NCI-H1092 treated with DMSO at 0.1 percent for 48 hours (cell line): ENCODE measurements at regions not wholly inside any gene's neighbourhood (a gene's known extent, or its start where the extent isn't known, plus 50 kb on each side); places are given as distances from the start of the nearest gene placed in this dataset.
"Not testable (repeated sequence)": the region's sequence is repeated elsewhere in the genome, so short reads cannot be mapped to it uniquely, and the experiment has no call there.

Source experiments
- DNase-seq: peaks from one replicate; lab custom pipeline; 2025; lab: John Stamatoyannopoulos, UW

DNA sequence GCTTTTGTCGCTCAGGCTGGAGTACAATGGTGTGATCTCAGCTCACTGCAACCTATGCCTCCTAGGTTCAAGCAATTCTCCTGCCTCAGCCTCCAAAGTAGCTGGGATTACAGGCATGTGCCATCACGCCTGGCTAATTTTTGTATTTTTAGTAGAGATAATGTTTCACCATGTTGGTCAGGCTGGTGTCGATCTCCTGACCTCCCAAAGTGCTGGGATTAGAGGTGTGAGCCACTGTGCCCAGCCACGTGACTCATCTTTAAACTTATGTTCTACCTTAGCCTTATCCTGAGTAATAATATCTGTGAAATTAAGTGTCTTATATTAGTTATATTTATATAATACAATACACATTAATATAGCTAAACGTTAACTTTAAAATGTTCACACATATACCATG lies 101.2 kb upstream of the CADM1 start:
- DNase-seq = not testable (repeated sequence)

DNA sequence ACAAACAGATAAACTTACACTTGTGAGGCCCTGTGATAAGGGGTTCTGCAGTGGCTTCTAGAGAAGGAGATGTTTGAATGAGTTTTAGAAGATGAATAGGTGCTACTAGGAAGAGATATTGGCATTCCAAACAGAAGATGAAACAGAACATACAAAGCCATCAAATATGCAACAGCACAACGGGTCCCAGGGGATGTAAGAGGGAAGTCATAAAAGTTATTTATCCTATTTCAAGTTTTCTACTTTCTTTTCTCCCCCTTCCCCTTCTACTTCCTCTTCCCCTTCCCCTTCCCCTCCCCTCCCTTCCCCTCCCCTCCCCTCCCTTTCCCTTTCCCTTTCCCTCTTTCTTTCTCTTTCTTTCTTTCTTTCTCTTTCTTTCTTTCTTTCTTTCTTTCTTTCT lies 94.9 kb upstream of the CADM1 start:
- DNase-seq = no peak

DNA sequence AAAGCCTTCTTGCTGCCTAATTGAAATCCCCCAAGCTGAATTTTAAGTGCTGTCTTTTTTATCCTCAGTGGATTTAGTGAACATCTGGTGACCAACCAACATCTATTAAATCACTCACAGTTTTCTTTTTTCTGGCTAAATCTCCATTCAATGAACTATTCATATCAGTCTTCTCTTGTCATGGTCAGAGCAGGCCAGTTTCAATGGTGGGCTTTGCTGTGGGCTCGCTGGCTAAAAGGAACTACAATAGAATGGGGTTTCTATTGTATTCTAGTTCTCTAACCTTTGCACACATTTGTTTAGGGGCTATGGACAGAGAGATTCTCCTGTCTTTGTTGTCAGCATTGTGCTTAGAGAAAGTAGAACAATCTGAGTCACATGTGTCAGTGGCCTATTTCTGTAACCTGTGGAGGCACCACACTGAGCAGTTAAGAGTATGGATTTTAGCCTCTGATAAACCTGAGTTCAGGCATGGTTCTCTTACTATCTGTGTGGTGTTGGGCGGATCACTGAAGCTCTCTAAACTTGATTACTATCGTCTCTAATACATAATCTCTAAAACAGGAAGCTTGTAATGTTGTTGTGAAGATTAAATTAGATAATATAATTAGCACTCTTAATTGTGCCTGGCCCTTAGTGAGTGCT lies 94.2 kb upstream of the CADM1 start:
- DNase-seq = no peak

DNA sequence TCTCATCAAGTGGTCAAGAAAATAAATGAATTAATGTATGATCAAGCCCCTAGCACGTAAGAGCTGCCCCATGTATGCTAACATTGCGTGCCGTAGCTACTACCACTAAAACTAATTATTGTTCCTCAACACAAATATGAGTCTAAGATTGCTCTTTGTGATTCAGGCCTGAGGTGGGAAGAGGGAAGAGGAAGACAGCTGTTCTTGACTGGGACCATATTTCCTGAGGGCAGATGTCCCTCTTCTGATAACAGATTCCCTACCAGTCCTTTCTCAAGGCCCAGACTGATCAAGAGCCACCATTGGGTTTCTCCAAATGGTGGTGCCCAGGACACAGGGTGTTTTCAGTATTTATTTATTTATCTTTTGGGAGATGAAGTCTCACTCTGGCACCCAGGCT lies 87.2 kb upstream of the CADM1 start:
- DNase-seq = no peak

- peak; percentile 42 for DNase-seq
Measured at GRCh38 chr11:115590254-115590653, 86.0 kb upstream of the CADM1 start.

- no peak for DNase-seq
Measured at GRCh38 chr11:115587718-115588342, 83.6 kb upstream of the CADM1 start.

- DNase-seq = no peak
Measured at GRCh38 chr11:115585361-115586024, 81.3 kb upstream of the CADM1 start.

GRCh38 chr11:115581871-115582639 lies 77.8 kb upstream of the CADM1 start:
- DNase-seq = peak; percentile 73

DNA sequence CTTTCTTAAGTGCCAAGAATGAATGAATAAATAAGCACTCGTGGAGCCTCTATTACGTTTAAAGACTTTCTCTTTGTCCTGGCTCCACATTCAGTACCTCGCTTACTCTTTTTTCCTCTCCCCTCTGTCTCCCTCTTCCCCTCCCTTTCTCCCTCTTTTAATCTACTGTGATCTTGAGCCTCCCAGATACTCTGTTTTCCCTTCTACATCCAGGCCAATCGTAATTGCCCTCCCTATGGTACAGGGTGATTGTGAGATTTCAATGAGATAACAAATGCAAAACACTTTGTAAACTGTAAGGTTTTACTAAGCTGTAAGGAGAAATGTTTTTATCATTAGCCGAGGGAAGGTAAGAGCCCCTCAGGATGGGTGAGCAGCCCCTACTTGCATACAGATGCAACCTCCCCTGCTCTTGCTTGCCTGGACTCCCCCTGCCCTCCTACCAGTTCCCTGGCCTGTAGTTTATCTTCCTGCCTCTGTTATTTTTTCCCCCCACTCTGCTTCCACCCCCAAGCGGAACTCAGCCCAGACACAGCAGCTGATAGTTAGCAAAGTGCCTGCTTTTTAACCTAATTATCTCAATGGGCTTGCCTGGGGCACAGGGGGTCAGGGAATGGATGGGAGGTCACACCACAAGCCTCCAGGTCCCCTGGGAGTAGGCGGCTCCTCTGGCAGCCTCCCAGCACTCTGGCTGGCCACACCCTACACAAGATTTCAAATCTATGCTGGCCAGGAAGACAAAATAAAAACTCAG lies 76.9 kb upstream of the CADM1 start:
- peak; percentile 15 for DNase-seq

GRCh38 chr11:115580416-115580815 lies 76.2 kb upstream of the CADM1 start:
- no peak for DNase-seq

DNA sequence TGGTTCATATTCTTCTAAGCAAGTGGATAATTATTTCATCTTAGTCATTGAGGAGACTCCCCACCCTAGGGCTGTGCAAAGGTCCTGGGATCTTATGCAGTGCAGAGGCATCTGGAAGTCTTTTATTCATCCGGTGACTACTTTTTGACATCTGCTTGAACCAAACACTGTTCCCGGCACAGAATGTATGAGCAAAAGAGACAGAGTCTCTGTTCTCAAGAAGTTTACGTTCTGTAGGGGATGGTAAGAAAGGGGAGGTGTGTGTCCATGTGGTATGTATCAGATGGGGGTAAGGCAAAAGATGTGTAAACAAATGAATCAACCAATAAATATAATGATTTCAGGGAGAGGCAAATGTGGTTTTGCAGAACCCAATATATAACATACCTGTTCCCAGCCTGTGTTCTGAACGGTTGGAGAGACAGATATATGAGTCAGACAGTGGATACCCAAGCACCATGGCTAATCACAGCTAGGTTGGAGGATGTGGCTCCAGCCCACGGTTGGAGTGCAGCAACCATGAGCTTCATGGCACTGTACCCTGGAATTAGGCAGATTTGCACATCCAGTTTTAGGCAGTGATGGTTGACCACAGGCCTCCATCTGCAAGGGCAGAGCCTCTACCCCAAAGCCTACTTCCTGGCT lies 75.1 kb upstream of the CADM1 start:
- no peak for DNase-seq

DNA sequence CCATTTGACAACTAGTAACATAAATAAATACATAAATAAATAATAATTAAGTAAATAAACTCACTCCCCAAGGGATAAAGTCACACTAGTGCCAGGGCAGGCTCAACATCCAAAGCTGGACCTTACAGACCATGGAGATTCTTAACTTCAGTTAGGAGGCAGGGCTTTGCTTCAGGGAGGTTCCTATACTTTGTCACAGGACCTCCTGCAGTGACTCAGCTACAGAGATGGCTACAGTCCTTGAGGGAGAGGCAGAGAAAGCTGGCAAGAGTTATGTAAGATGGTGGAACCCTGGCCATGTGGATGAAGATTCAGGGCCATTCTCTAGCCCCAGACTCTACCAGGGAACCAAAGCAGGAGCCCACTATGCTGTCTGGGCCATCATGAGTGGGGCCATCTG lies 74.1 kb upstream of the CADM1 start:
- no peak for DNase-seq

DNA sequence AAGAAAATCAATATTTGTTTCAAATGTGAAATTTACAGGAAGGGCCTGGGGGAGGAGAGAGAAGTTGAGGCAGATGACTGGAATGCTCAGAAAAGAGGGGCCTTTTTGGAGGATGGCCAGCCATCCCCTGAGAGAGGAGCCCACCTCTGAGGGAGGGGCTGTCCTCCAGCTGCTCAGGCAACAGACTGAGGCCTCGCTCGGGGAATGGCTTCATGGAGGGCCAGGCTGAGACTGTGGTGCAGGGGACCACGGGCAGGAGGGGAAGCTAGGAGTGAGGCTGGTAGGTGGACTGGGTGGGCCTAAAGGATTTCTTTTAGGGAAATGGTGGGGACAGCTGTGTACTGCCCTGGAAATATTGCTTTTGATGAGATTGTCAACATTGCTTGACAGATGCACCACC lies 73.5 kb upstream of the CADM1 start:
- no peak for DNase-seq

DNA sequence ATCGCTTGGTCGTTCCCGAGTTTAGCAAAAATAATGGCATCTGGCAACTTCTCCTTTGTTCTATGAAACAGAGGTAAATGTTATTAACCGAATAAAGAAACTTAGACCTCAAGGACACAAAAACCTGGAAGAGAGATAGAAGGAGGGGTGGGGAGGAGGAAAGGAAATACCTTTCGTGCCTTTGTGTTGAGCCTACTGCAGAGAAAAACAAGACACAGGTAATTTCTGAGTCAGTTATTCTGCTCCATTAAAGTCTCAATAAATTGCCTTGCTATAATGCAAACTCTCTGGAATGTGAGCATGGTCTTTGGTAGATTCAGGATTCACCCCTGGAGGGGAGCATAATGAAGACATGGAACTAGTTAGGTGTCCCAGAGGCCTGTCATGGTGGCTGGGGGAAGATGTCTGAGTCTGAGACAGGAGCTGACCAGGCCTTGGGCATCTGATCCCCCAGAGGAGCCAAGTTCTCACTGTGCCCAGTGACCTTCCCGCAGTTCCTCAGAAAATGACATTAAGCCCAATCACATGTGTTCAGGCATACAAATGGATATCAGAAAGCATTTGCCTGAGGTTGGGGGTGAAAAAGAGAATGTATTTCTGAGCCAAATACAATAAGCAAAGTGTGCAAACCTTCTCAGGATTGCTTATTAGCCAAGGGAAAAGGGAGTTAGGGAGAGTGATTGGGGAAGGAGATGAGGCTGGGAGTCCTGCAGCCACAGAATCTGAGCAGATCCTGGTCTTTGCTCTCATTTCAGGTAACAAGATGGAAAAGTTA lies 72.6 kb upstream of the CADM1 start:
- no peak for DNase-seq

DNA sequence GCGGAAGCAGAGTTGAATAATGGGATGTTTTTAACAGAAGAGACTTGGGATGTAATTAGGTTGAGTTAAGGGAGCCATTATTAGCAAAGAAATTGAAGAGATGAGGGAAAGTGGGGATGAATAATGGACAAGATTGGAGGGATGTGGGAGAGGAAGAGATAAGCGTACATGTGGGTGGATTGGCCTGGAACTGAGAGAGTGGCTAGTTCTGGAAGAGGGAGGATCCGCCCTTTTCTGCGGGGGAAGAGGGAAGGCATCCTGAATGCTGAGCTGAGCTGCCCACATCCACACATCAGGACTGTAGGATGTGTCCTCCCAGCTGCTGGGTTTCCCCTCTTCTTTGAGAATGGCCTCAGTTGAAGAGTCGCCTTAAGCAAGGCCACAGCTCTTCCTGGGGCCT lies 68.3 kb upstream of the CADM1 start:
- DNase-seq = no peak

DNA sequence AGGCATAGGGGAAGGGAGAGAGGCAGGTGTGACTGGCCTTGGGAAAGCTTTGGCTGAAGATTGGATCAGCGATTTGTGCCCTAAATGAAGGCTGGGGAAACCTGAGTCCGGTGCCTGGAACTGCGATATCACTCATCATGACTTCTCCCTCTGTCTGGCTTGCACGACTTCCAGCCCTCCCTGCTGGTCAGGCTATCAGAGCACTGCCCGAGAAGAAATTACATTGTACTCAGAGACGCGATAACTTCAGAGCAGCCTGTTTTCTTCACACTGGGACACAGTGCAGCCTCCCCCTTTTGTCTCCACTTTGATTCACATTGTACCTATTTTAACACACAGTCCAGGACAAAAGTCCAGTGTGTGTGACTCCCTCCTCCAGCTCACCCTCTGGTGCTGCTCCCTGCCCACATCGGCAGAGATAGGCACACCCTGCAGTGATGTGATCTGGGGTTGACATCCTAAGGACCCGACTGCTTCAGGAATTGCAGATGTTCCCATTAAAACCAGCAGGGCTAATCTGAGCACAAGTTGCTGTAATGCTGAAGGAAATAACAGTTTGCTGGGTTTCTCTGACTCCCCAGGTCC lies 62.1 kb upstream of the CADM1 start:
- DNase-seq = no peak

DNA sequence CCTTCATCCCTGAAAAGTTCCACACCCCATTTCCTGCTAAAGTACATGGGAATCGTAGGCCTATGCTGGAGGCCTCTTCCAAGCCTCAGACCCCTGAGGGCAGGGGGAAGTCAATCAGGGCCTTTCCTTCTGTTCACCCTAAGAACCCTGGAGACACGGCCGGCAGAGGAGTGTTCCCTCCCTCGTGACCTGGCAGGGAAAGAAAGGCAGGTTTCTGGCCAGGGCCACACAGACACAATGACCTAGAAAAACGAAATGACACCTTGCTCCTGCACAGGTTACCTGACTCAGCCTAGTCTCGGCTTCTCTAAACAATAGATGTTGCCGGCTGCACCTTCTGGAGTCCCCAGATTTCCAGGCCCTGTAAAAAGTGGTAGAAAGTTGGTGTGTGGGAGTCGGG lies 60.6 kb upstream of the CADM1 start:
- no peak for DNase-seq

DNA sequence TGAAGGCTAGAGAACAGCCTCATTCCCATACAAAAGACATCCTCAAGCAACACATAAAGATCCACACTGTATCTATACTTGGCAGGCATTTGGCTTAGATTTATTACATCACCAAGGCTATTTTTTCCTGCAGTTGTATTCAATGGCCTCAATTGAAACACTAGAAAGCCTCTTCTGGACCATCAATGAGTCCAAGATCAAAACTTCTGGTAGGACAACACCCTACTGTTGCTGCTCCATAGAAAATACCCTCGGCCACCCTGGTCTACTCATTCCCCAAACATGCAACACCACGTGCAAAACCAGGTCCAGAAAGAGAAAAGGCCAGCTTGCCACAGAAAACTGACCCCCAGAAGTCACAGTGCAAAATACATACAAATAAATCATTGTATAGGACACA lies 56.9 kb upstream of the CADM1 start:
- DNase-seq = no peak

GRCh38 chr11:115558635-115559034 lies 54.4 kb upstream of the CADM1 start:
- DNase-seq = no peak

- DNase-seq = no peak
Measured at GRCh38 chr11:115557681-115558080, 53.5 kb upstream of the CADM1 start.
